GM19240 (cell line): ENCODE measurements at regions not wholly inside any gene's neighbourhood (a gene's known extent, or its start where the extent isn't known, plus 50 kb on each side); places are given as distances from the start of the nearest gene placed in this dataset.

ENCODE experiments used
- DNase-seq: peaks from one replicate; pipeline ENCODE4 v3.0.0; 2011; ENCODE audit warnings: low spot score; ENCODE audit not compliant: insufficient read length

- no peak for DNase-seq
These were observed 246.8 kb upstream of the KIRREL3 start for GRCh38 chr11:127247261-127247851.

- no peak for DNase-seq
These were observed 242.1 kb upstream of the KIRREL3 start for GRCh38 chr11:127242676-127243075.

- no peak for DNase-seq
These were observed 237.8 kb upstream of the KIRREL3 start for GRCh38 chr11:127238321-127238720.

GRCh38 chr11:127236776-127237175 is 236.2 kb upstream of the KIRREL3 start:
- DNase-seq, result no peak

GRCh38 chr11:127233998-127234397 is 233.4 kb upstream of the KIRREL3 start:
- DNase-seq, result no peak

GRCh38 chr11:127230392-127230791 is 229.8 kb upstream of the KIRREL3 start:
- DNase-seq, result no peak

- DNase-seq, result no peak
These were observed 226.4 kb upstream of the KIRREL3 start for GRCh38 chr11:127226949-127227348.

GRCh38 chr11:127226380-127226779 is 225.8 kb upstream of the KIRREL3 start:
- DNase-seq, result no peak

- no peak for DNase-seq
These were observed 225.0 kb upstream of the KIRREL3 start for GRCh38 chr11:127225619-127226018.

- no peak for DNase-seq
These were observed 223.7 kb upstream of the KIRREL3 start for GRCh38 chr11:127224276-127224675.

- DNase-seq, result no peak
These were observed 223.1 kb upstream of the KIRREL3 start for GRCh38 chr11:127223633-127224032.

GRCh38 chr11:127223026-127223425 is 222.5 kb upstream of the KIRREL3 start:
- no peak for DNase-seq

GRCh38 chr11:127219704-127220103 is 219.1 kb upstream of the KIRREL3 start:
- no peak for DNase-seq

- no peak for DNase-seq
These were observed 217.7 kb upstream of the KIRREL3 start for GRCh38 chr11:127218275-127218608.

GRCh38 chr11:127217452-127218274 is 217.1 kb upstream of the KIRREL3 start:
- no peak for DNase-seq

GRCh38 chr11:127205688-127206217 is 205.2 kb upstream of the KIRREL3 start:
- no peak for DNase-seq

- DNase-seq, result no peak
These were observed 202.9 kb upstream of the KIRREL3 start for GRCh38 chr11:127203490-127203889.

GRCh38 chr11:127202105-127202504 is 201.5 kb upstream of the KIRREL3 start:
- DNase-seq, result no peak

- no peak for DNase-seq
These were observed 198.8 kb upstream of the KIRREL3 start for GRCh38 chr11:127199306-127199801.

GRCh38 chr11:127195501-127196120 is 195.0 kb upstream of the KIRREL3 start:
- no peak for DNase-seq

- DNase-seq, result no peak
These were observed 194.0 kb upstream of the KIRREL3 start for GRCh38 chr11:127194521-127194920.

- no peak for DNase-seq
These were observed 193.4 kb upstream of the KIRREL3 start for GRCh38 chr11:127193950-127194349.
